DMS79 (cell line): ENCODE measurements at regions not wholly inside any gene's neighbourhood (a gene's known extent, or its start where the extent isn't known, plus 50 kb on each side); places are given as distances from the start of the nearest gene placed in this dataset.

ENCODE experiments used
- DNase-seq: peaks from one replicate; lab custom pipeline; 2025; lab: John Stamatoyannopoulos, UW

GRCh38 chr13:97561182-97561581, 127.2 kb downstream of the RAP2A start:
- no peak for DNase-seq

GRCh38 chr13:97562962-97563361, 129.0 kb downstream of the RAP2A start:
- no peak for DNase-seq

GRCh38 chr13:97564956-97565355, 131.0 kb downstream of the RAP2A start:
- no peak for DNase-seq

- no peak for DNase-seq
Measured at GRCh38 chr13:97565906-97566305, 131.9 kb downstream of the RAP2A start.

GRCh38 chr13:97566907-97567306, 132.9 kb downstream of the RAP2A start:
- no peak for DNase-seq

- no peak for DNase-seq
Measured at GRCh38 chr13:97567510-97568243, 133.7 kb downstream of the RAP2A start.

DNA sequence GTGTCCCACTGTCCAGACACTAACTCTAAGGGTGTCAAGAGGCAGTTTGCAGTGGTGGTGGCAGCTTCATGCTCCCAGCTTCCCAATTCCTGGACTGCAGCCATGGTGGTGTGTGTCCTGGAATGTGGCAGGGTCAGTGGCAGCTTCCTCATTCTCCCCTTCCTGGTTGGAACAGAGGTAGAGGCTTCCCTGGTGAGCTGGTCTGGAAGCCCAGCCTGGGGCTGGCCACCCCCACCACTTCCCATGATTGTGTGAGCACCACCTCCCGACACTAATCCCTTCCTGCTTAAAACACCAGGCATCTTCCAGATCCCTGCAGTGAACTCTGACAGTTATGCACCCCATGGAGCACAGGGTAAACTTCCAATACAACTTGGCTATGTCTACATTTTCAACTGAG, 134.9 kb downstream of the RAP2A start:
- no peak for DNase-seq

GRCh38 chr13:97569841-97570240, 135.9 kb downstream of the RAP2A start:
- no peak for DNase-seq

- DNase-seq: no peak
Measured at GRCh38 chr13:97570442-97570841, 136.5 kb downstream of the RAP2A start.

DNA sequence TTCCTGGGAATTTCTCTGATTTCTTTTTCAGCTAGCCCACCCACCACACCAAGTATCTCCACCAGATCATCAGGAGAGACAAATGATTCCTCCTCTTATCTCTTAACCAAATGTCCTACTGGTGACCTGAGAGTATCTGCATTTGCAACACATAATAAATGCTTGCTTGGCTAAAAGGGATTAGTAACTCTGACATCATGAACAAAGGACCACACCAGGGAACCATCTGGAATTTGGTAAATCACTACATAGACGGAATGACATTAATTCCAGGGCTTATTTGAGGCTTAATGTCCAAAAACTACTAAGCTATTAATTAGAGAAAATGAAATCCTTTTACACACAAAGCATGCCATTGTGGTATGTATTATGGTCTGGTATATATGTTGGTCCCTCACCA, 139.0 kb downstream of the RAP2A start:
- no peak for DNase-seq

DNA sequence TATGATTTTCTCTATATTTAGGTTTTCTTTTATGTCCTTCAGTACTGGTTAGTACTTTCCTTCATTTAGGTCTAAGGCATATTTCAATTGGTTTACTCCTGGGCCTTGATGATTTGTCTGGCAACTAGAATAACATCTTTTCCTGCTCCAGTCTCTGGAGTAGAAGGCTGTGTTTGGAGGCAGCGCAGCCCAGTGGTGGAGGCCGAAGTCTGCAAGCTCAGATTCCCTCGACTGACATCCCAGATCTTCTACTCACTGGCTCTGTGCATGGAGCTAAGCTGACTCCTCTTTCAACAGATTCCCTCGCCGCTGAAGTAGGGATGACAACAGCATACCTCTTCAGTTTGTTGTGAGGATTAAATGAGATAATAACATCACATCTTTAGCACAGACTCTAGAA, 141.0 kb downstream of the RAP2A start:
- no peak for DNase-seq

DNA sequence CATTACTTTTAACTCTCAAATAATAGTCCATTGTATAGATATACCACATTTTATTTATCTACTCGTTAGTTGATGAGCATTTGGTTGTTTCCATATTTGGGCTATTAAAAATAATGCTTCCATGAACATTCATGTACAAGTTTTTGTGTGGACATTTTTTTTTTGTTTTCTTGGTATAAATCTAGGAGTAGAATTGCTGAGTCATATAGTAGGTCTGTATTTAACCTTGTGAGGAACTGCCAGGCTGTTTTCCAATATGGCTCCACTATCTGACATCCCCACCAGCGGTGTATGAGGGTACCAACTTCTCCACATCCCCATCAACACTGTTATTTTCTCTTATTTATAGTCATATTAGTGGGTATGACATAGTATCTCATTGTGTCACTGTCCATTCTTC, 143.1 kb downstream of the RAP2A start:
- no peak for DNase-seq

DNA sequence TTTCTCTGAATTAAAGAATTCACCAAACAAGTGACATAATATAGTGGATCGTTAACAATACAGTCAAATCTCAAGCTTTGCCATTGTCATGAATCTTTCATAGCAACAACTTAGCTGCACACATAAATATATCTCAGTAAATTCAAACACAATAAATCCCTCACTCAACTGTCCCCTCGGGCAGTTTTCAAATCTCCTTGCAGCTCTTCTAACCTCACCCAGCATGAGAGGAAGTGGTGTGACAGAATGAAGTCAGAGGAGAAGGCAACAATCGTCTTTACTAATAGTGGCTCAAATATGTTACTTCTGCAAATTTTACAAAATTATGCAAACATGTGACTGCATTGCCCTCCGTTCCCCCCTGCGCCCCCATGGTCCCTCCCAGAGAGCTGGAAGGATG, 148.2 kb downstream of the RAP2A start:
- DNase-seq: no peak

DNA sequence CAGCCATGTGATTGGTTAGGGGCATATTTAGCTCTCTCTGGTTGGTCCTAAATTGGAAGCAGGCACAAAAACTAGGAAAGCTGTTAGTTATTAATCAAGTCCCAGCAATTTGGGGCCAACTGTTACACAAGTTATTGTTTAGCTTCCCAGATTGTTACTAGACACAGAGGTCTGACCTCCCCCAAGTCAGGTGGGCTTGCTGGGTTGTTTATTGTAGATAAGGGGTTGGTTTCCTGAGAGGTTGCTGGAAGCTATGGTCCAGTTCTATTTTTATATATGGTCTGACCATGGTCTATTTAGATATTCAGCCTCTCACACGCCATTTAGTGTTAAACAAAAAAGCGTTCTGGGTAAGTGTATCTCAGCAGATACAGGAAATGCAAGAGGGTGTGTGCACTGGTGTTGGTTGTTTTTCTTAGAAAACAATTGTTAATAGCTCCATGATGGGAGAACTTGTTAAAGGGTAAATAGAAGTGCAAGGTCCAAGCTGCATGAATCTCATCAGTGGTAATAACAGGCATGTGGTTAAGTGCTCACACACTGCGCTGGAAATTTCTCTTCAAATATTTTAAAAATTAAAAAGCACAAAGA, 150.0 kb downstream of the RAP2A start:
- DNase-seq: no peak

DNA sequence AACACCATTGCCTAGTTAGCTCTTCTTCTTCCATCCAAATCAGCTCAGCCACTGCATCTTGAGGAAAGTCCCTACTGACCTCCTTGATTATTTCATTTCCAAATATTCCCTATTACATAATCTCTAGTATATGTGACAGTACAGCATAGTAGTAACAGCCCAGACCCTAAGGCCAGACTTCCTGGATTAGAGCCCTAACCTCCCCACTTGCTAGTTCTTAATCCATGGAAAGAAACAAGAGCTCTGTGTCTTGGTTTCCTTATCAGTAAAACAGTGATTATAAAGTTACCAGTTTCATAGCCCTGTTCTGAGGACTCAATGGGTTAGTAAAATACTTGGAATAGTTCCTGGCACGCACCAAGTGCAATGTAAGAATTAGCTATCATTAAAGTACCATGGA, 153.0 kb downstream of the RAP2A start:
- DNase-seq: no peak

DNA sequence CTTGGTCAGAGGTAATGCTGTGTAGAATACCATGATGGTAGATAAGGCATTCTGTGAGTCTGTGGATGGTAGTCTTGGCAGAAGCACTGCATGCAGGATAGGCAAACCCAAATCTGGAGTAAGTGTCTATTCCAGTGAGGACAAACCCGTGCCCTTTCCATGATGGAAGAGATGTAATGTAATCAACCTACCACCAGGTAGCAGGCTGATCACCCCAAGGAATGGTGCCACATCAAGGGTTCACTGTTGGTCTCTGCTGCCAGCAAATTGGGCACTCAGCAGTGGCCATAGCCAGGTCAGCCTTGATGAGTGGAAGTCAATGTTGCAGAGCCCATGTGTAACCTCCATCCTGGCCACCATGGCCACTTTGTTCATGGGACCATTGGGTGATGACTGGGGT, 155.0 kb downstream of the RAP2A start:
- DNase-seq: no peak

DNA sequence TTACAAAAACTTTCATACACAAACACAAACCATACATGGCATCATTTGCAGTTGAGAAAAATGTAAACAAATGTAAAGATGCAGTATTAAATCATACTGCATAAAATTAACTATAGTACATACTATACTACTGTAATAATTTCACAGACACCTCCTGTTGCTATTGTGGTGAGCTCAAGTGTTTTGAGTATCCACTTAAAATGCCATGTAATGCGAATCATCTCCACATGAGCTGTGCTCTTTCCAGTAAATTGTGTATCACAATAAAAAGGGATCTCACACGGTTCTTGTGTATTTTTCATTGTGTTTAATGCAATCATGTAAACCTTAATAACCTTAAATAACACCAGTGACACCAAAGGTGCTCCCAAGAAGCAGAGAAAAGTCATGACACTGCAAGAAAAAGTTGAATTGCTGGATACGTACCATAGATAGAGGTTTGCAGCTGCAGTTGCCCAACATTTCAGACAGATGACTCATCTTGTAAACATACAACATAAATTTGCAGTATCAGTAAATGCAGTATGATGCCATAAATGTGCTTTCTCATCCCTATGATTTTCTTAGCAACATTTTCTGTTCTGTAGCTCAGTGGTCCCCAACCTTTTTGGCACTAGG, 166.6 kb downstream of the RAP2A start:
- DNase-seq: peak; percentile 12

GRCh38 chr13:97615266-97615665, 181.3 kb downstream of the RAP2A start:
- no peak for DNase-seq

GRCh38 chr13:97616385-97616784, 182.4 kb downstream of the RAP2A start:
- DNase-seq: no peak

DNA sequence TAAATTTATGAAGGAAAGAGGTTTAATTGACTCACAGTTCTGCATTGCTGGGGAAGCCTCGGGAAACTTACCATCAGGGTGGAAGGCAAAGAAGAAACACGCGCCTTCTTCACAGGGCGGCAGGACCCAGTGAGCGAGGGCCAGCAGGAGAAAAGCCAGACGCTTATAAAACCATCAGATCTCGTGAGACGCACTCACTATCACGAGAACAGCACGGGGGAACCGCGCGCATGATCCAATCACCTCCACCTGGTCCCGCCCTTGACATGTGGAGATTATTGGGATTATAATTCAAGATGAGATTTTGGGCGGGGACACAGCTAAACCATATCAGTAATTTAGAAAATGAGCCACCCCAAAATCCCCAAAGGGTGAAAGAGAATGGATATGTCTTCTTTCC, 187.1 kb downstream of the RAP2A start:
- DNase-seq: no peak

DNA sequence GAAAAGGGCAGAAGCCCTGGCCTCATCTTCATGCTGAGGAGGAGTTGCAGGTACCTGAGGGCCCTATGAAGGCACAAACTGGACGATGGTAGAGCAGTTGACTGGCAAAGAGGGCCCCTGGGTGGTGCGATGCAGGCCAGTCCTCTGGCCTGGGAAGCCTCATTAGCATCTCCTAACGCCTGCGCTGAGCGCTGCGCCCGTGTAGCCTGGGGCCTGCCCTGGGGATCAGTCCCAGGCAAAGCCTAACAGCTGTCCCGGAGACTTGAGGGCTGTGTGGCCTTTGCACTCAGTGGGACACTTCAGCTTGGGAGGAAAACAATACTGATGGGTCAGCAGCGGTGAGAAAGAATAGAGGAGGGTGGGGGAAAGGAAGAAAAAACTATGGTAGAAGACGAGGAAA, 187.7 kb downstream of the RAP2A start:
- no peak for DNase-seq

- DNase-seq: peak; percentile 62
Measured at GRCh38 chr13:97627566-97627965, 193.6 kb downstream of the RAP2A start.

DNA sequence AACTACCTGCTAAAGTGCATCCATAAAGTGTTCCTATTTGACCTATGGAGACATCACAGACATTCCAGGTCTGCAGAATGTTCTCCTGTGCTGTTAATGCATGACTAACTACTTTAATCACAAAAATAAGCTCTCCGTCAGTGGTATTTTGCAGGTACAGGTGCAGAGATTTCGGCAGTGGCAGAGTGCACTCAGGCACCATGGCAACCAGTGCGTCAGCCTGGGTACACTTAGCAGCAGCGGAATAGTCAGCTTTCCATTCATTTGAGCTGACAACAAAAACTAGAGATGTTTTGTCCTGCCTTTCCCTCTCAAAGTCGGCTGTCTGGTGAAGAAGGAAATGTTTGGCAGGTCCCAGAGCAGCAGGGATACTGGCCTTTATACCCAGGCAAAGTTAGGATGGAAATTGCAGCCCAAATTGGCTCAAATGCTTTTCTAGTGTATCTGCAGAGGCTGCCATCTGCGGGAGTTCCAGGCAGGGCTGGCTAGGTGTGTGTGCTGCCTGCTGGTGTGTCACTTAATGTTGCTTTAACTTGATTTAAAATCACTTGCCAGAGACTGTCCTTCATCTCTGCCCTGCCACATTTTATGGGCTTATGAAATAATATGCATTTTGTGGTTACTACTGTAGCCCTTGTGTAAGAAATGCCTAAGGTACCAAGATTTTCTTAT, 195.8 kb downstream of the RAP2A start:
- DNase-seq: peak; percentile 60
